ENCODE measurements at regions not wholly inside any gene's neighbourhood (a gene's known extent, or its start where the extent isn't known, plus 50 kb on each side); places are given as distances from the start of the nearest gene placed in this dataset.

GRCh38 chr6:43862925-43863324 is 92.9 kb downstream of the VEGFA start:
- ATAC-seq (ENCODE audit: low read depth) = no peak
- no peaks in the 10 kb centered on the region for H3K36me3 ChIP-seq (replicated peaks in 1 of 2; ENCODE audit: control extremely low read depth in 1 of 2, control insufficient read depth in 1 of 2, extremely low read depth in 1 of 2, insufficient read depth in 2 of 2, low read length in 1 of 2)

GRCh38 chr6:43861212-43861894 is 91.3 kb downstream of the VEGFA start:
- intact Hi-C loops (cut with micrococcal nuclease) = no loop called here
- Mint-ChIP-seq H3K9me3 (ENCODE audit: insufficient read depth) (no peaks in the 10 kb centered on the region), H3K27ac (no peak overlapping the region), H3K27me3 (peaks cover 23% of the 10 kb centered on the region), H3K4me3 (no peak overlapping the region), H3K4me1 (no peaks in the 10 kb centered on the region)
- H3K27ac ChIP-seq (ENCODE audit: low read length in 2 of 2) = no peak overlapping the region
- WGBS (ENCODE audit: insufficient coverage) = 95% methylated on average over 10 of the region's 14 CpGs
- DNase-seq (no peak), ATAC-seq (ENCODE audit: low read depth) (no peak)
- H3K4me2 ChIP-seq (replicated peaks; ENCODE audit: low read depth, low read length, poor library complexity, severe bottlenecking) = no peak overlapping the region
- peaks cover 0 to 10% (median 0%) of the 10 kb centered on the region in 4 experiments for H3K27me3 ChIP-seq (replicated peaks in 1 of 4; ENCODE audit: control extremely low read depth in 1 of 4, control insufficient read depth in 3 of 4, insufficient read depth in 4 of 4, low read length in 3 of 4)
- no peaks in the 10 kb centered on the region for H3K79me2 ChIP-seq (ENCODE audit: control insufficient read depth, insufficient read depth, low read length)
- H3K4me1 ChIP-seq (ENCODE audit: control insufficient read depth in 2 of 2, insufficient read depth in 2 of 2, low read length in 2 of 2) = no peaks in the 10 kb centered on the region
- no peaks in the 10 kb centered on the region for H4K20me1 ChIP-seq (ENCODE audit: control insufficient read depth, insufficient read depth, low read length, poor library complexity, severe bottlenecking)
- no peak overlapping the region for H3K9ac ChIP-seq (ENCODE audit: low read length)
- TF ChIP-seq, protein P1, sequence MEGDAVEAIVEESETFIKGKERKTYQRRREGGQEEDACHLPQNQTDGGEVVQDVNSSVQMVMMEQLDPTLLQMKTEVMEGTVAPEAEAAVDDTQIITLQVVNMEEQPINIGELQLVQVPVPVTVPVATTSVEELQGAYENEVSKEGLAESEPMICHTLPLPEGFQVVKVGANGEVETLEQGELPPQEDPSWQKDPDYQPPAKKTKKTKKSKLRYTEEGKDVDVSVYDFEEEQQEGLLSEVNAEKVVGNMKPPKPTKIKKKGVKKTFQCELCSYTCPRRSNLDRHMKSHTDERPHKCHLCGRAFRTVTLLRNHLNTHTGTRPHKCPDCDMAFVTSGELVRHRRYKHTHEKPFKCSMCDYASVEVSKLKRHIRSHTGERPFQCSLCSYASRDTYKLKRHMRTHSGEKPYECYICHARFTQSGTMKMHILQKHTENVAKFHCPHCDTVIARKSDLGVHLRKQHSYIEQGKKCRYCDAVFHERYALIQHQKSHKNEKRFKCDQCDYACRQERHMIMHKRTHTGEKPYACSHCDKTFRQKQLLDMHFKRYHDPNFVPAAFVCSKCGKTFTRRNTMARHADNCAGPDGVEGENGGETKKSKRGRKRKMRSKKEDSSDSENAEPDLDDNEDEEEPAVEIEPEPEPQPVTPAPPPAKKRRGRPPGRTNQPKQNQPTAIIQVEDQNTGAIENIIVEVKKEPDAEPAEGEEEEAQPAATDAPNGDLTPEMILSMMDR (IDR thresholded peaks at IDR 0.05) = no peak
- TF ChIP-seq EZH2 (IDR thresholded peaks at IDR 0.05; ENCODE audit: borderline replicate concordance, insufficient read depth, low read depth, low read length, poor library complexity, severe bottlenecking) = no peak
- no peak overlapping the region for H3K4me3 ChIP-seq (ENCODE audit: control extremely low read depth in 1 of 5, extremely low read depth in 1 of 5, insufficient read depth in 1 of 5, low read depth in 2 of 5, low read length in 4 of 5)
- no peaks in the 10 kb centered on the region for H3K9me3 ChIP-seq (ENCODE audit: control extremely low read depth in 1 of 3, control insufficient read depth in 2 of 3, insufficient read depth in 1 of 3, low read length in 2 of 3)
- ChIA-PET POLR2A (no interaction called here), CTCF (no interaction called here)
- no peak overlapping the region for H2AFZ ChIP-seq (ENCODE audit: insufficient read depth, low read depth, low read length, poor library complexity, severe bottlenecking)
- H3K36me3 ChIP-seq (replicated peaks in 1 of 2; ENCODE audit: control extremely low read depth in 1 of 2, control insufficient read depth in 1 of 2, extremely low read depth in 1 of 2, insufficient read depth in 2 of 2, low read length in 1 of 2) = no peaks in the 10 kb centered on the region

More at GRCh38 chr6:43862925-43863324, 92.9 kb downstream of the VEGFA start:
- Mint-ChIP-seq H3K27me3 (peaks cover 29% of the 10 kb centered on the region), H3K4me3 (no peak overlapping the region), H3K9me3 (ENCODE audit: insufficient read depth) (no peaks in the 10 kb centered on the region), H3K27ac (no peak overlapping the region), H3K4me1 (no peaks in the 10 kb centered on the region)
- H3K4me2 ChIP-seq (replicated peaks; ENCODE audit: low read depth, low read length, poor library complexity, severe bottlenecking) = no peak overlapping the region
- H3K27ac ChIP-seq (ENCODE audit: low read length in 2 of 2) = no peak overlapping the region
- H3K4me3 ChIP-seq (ENCODE audit: control extremely low read depth in 1 of 5, extremely low read depth in 1 of 5, insufficient read depth in 1 of 5, low read depth in 2 of 5, low read length in 4 of 5) = no peak overlapping the region
- H3K4me1 ChIP-seq (ENCODE audit: control insufficient read depth in 2 of 2, insufficient read depth in 2 of 2, low read length in 2 of 2) = no peaks in the 10 kb centered on the region
- no peak for DNase-seq
- ChIA-PET CTCF (no interaction called here), POLR2A (no interaction called here)
- no peak overlapping the region for H3K9ac ChIP-seq (ENCODE audit: low read length)
- no peaks in the 10 kb centered on the region for H4K20me1 ChIP-seq (ENCODE audit: control insufficient read depth, insufficient read depth, low read length, poor library complexity, severe bottlenecking)
- TF ChIP-seq, protein P1 (IDR thresholded peaks at IDR 0.05) = no peak
- no peak for TF ChIP-seq EZH2 (IDR thresholded peaks at IDR 0.05; ENCODE audit: borderline replicate concordance, insufficient read depth, low read depth, low read length, poor library complexity, severe bottlenecking)
- WGBS (ENCODE audit: insufficient coverage) = 100% methylated on average over 1 of the region's 2 CpGs
- no peak overlapping the region for H2AFZ ChIP-seq (ENCODE audit: insufficient read depth, low read depth, low read length, poor library complexity, severe bottlenecking)
- peaks cover 0 to 10% (median 2%) of the 10 kb centered on the region in 4 experiments for H3K27me3 ChIP-seq (replicated peaks in 1 of 4; ENCODE audit: control extremely low read depth in 1 of 4, control insufficient read depth in 3 of 4, insufficient read depth in 4 of 4, low read length in 3 of 4)
- H3K9me3 ChIP-seq (ENCODE audit: control extremely low read depth in 1 of 3, control insufficient read depth in 2 of 3, insufficient read depth in 1 of 3, low read length in 2 of 3) = no peaks in the 10 kb centered on the region
- intact Hi-C loops (cut with micrococcal nuclease) = no loop called here
- H3K79me2 ChIP-seq (ENCODE audit: control insufficient read depth, insufficient read depth, low read length) = no peaks in the 10 kb centered on the region

All from B cell (primary cell).